Transverse colon (tissue), 4 donors: ENCODE measurements at regions not wholly inside any gene's neighbourhood (a gene's known extent, or its start where the extent isn't known, plus 50 kb on each side); places are given as distances from the start of the nearest gene placed in this dataset.

Source experiments
- POLR2A ChIP-seq: fragments of 450-650 bp; IDR thresholded peaks from one replicate; pipeline ENCODE4 v1.6.1; 2016; ENCODE audit warnings: antibody characterized with exemption, mild to moderate bottlenecking, moderate library complexity
- POLR2AphosphoS5 ChIP-seq, 3 donors: sonication (generic); formaldehyde crosslinking; IDR thresholded peaks; one replicate each; pipeline ENCODE4 v1.6.1; 2016; ENCODE audit warnings: antibody characterized with exemption in 3 of 3
- TF ChIP-seq, protein P1 (sequence below), 5 experiments: fragments of 200-600 bp in 3 of 5; fragments of 450-650 bp in 2 of 5; sonication (generic) in 3 of 5; IDR thresholded peaks; 1 replicate in 2 of 5; 2 replicates in 3 of 5; pipeline ENCODE4 v1.5.1; 2016 to 2017; ENCODE audit warnings: antibody characterized with exemption in 5 of 5, inconsistent platforms in 3 of 5, mild to moderate bottlenecking in 2 of 5, moderate library complexity in 1 of 5

DNA sequence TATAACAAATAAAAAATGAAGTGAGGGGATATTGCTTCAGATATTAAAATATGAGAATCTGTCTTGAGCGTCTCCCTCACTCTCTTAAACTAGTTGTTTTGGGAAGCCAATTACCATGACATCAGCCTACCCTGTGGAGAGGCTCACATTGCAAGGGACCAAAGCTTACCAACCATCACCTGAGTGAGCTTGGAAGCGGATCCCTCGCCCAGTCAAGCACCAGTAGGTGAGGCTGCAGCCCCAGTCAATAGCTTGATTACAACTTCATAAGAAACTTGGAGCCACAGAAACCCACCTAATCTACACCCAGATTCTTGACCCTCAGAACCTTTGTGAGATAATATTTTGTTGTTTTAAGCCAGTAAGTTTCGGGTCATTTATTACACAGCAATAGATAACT lies 206.2 kb downstream of the CEMIP2 start:
- TF ChIP-seq, protein P1, sequence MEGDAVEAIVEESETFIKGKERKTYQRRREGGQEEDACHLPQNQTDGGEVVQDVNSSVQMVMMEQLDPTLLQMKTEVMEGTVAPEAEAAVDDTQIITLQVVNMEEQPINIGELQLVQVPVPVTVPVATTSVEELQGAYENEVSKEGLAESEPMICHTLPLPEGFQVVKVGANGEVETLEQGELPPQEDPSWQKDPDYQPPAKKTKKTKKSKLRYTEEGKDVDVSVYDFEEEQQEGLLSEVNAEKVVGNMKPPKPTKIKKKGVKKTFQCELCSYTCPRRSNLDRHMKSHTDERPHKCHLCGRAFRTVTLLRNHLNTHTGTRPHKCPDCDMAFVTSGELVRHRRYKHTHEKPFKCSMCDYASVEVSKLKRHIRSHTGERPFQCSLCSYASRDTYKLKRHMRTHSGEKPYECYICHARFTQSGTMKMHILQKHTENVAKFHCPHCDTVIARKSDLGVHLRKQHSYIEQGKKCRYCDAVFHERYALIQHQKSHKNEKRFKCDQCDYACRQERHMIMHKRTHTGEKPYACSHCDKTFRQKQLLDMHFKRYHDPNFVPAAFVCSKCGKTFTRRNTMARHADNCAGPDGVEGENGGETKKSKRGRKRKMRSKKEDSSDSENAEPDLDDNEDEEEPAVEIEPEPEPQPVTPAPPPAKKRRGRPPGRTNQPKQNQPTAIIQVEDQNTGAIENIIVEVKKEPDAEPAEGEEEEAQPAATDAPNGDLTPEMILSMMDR (IDR thresholded peaks at IDR 0.05), result no peak
- TF ChIP-seq POLR2A (no peak), POLR2AphosphoS5 (IDR thresholded peaks at IDR 0.05) (no peak)
